ENCODE measurements at regions not wholly inside any gene's neighbourhood (a gene's known extent, or its start where the extent isn't known, plus 50 kb on each side); places are given as distances from the start of the nearest gene placed in this dataset.

GRCh38 chr5:68455216-68455615 is 239.7 kb downstream of the PIK3R1 start:
- no peak for TF ChIP-seq CTCF (IDR thresholded peaks at IDR 0.05; ENCODE audit: low read depth, low read length, poor library complexity, severe bottlenecking)
- TF ChIP-seq EZH2phosphoT487 (IDR thresholded peaks at IDR 0.05; ENCODE audit: borderline replicate concordance, low read length): no peak

Data from DOHH2 (cell line).